Caco-2 (cell line): ENCODE measurements at regions not wholly inside any gene's neighbourhood (a gene's known extent, or its start where the extent isn't known, plus 50 kb on each side); places are given as distances from the start of the nearest gene placed in this dataset.

Experiments used
- BruUV-seq: library from RNA; stranded (reverse); fragments of 400-500 nt; replicated peaks from 2 replicates; lab custom pipeline; 2021; lab: Mats Ljungman, UMichigan
- CTCF ChIA-PET: fragments of 300-600 bp; sonication (Branson Sonifier 250); formaldehyde crosslinking; loops from one replicate; lab custom pipeline; 2022; ENCODE audit warnings: antibody characterized with exemption; lab: Charles Lee
- POLR2A ChIA-PET: fragments of 300-600 bp; sonication (Branson Sonifier 250); formaldehyde crosslinking; loops from one replicate; lab custom pipeline; 2022; ENCODE audit warnings: antibody characterized with exemption; lab: Charles Lee
- DNase-seq, 2 experiments: peaks; one replicate each; pipeline versions ENCODE4 v3.0.0 to v3.0.0-alpha.2; 2020 to 2022
- H3K27me3 ChIP-seq: replicated peaks from 2 replicates; pipeline ENCODE4 v1.6.0; 2011; ENCODE audit warnings: low read length; ENCODE audit not compliant: control insufficient read depth, insufficient read depth
- H3K36me3 ChIP-seq: 2 replicates; pipeline ENCODE4 v1.5.1; 2011; ENCODE audit warnings: low read length; ENCODE audit not compliant: control insufficient read depth, insufficient read depth
- H3K4me1 ChIP-seq: fragments of 250-450 bp; sonication (Bioruptor Pico); 2 replicates; pipeline ENCODE4 v1.5.1; 2020; ENCODE audit warnings: mild to moderate bottlenecking
- H3K4me3 ChIP-seq: 2 replicates; pipeline ENCODE4 v1.5.1; 2011; ENCODE audit warnings: low read depth, mild to moderate bottlenecking, control low read depth, low read length
- H3K9me3 ChIP-seq: fragments of 250-450 bp; sonication (Bioruptor Pico); 2 replicates; pipeline ENCODE4 v1.5.1; 2020; ENCODE audit warnings: mild to moderate bottlenecking, moderate library complexity
- H3K27ac Mint-ChIP-seq: one replicate; pipeline ENCODE4 v1.8.0; 2022; ENCODE audit warnings: mixed read lengths; ENCODE audit not compliant: unreplicated experiment
- H3K27me3 Mint-ChIP-seq: one replicate; pipeline ENCODE4 v1.8.0; 2022; ENCODE audit warnings: mixed read lengths; ENCODE audit not compliant: insufficient read depth, unreplicated experiment
- H3K36me3 Mint-ChIP-seq: one replicate; pipeline ENCODE4 v1.8.0; 2022; ENCODE audit warnings: mild to moderate bottlenecking, mixed read lengths; ENCODE audit not compliant: insufficient read depth, unreplicated experiment
- H3K4me1 Mint-ChIP-seq: one replicate; pipeline ENCODE4 v1.8.0; 2022; ENCODE audit warnings: low read depth, mixed read lengths; ENCODE audit not compliant: unreplicated experiment
- H3K4me3 Mint-ChIP-seq: one replicate; pipeline ENCODE4 v1.8.0; 2022; ENCODE audit warnings: mild to moderate bottlenecking, moderate library complexity, mixed read lengths; ENCODE audit not compliant: unreplicated experiment
- H3K9me3 Mint-ChIP-seq: one replicate; pipeline ENCODE4 v1.8.0; 2022; ENCODE audit warnings: mixed read lengths; ENCODE audit not compliant: unreplicated experiment
- intact Hi-C: fragments of 100-400 bp; cut with micrococcal nuclease; formaldehyde crosslinking; loops from one replicate; pipeline ENCODE4 v1.10.0; 2022; ENCODE audit not compliant: unreplicated experiment
- TF ChIP-seq, protein P1 (sequence below), 2 experiments: fragments of 200-600 bp in 1 of 2; IDR thresholded peaks; 1 replicate in 1 of 2; 2 replicates in 1 of 2; pipeline versions ENCODE4 v1.5.1 to v1.8.0; 2011 to 2022; ENCODE audit warnings: antibody characterized with exemption in 1 of 2, control low read depth in 1 of 2, inconsistent platforms in 1 of 2, low read depth in 1 of 2, low read length in 1 of 2, mild to moderate bottlenecking in 1 of 2, moderate library complexity in 1 of 2; ENCODE audit not compliant: insufficient read depth in 1 of 2, severe bottlenecking in 1 of 2, unreplicated experiment in 1 of 2

DNA sequence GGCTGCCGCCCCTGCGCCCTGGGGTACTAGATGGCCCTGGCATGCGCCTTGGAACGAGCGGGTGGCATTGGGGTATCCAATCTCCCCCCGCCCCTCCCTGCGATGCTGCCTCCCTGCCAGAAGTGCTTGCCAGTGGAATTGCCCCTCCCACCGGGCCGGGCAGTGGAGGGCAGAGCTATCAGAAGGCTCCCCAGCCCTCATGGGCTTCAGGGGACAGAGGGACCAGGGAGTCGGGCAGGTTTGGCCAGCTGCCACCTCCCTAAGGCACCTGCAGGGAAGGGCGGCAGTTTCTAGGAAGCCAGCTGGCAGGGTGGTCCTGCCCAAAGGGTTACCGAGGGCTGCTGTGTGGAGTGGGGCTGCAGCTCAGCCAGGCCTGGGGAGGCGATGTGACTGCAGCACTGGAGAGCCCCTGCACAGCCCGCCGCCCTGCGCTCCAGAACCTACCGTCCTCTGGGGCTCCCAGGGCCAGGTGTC is 52.8 kb upstream of the EGFL7 start:
- DNase-seq: no peak
- peaks cover 26% of the 10 kb centered on the region for H3K4me1 ChIP-seq
- POLR2A ChIA-PET: no interaction called here
- BruUV-seq: no TSS peak
- no peaks in the 10 kb centered on the region for H3K9me3 ChIP-seq
- Mint-ChIP-seq H3K27me3 (no peaks in the 10 kb centered on the region), H3K4me1 (peaks cover 12% of the 10 kb centered on the region), H3K36me3 (no peaks in the 10 kb centered on the region), H3K27ac (no peak overlapping the region), H3K4me3 (no peak overlapping the region), H3K9me3 (no peaks in the 10 kb centered on the region)
- H3K27me3 ChIP-seq: no peaks in the 10 kb centered on the region
- no peaks in the 10 kb centered on the region for H3K36me3 ChIP-seq
- TF ChIP-seq, protein P1, sequence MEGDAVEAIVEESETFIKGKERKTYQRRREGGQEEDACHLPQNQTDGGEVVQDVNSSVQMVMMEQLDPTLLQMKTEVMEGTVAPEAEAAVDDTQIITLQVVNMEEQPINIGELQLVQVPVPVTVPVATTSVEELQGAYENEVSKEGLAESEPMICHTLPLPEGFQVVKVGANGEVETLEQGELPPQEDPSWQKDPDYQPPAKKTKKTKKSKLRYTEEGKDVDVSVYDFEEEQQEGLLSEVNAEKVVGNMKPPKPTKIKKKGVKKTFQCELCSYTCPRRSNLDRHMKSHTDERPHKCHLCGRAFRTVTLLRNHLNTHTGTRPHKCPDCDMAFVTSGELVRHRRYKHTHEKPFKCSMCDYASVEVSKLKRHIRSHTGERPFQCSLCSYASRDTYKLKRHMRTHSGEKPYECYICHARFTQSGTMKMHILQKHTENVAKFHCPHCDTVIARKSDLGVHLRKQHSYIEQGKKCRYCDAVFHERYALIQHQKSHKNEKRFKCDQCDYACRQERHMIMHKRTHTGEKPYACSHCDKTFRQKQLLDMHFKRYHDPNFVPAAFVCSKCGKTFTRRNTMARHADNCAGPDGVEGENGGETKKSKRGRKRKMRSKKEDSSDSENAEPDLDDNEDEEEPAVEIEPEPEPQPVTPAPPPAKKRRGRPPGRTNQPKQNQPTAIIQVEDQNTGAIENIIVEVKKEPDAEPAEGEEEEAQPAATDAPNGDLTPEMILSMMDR (IDR thresholded peaks at IDR 0.05; ENCODE audit: insufficient read depth in 1 of 2, low read depth in 1 of 2, low read length in 1 of 2, severe bottlenecking in 1 of 2, unreplicated experiment in 1 of 2): no peak
- H3K4me3 ChIP-seq: no peak overlapping the region
- CTCF ChIA-PET: no interaction called here
- intact Hi-C loops: no loop called here

GRCh38 chr9:136609160-136609475 is 53.6 kb upstream of the EGFL7 start:
- Mint-ChIP-seq H3K4me3 (no peak overlapping the region), H3K27ac (no peak overlapping the region), H3K4me1 (peaks cover 12% of the 10 kb centered on the region), H3K36me3 (no peaks in the 10 kb centered on the region), H3K9me3 (no peaks in the 10 kb centered on the region), H3K27me3 (no peaks in the 10 kb centered on the region)
- TF ChIP-seq, protein P1 (IDR thresholded peaks at IDR 0.05; ENCODE audit: insufficient read depth in 1 of 2, low read depth in 1 of 2, low read length in 1 of 2, severe bottlenecking in 1 of 2, unreplicated experiment in 1 of 2): no peak
- intact Hi-C loops: no loop called here
- no peaks in the 10 kb centered on the region for H3K27me3 ChIP-seq
- POLR2A ChIA-PET: no interaction called here
- H3K4me3 ChIP-seq: no peak overlapping the region
- BruUV-seq: no TSS peak
- H3K36me3 ChIP-seq: no peaks in the 10 kb centered on the region
- DNase-seq: no peak
- no peaks in the 10 kb centered on the region for H3K9me3 ChIP-seq
- CTCF ChIA-PET: no interaction called here
- H3K4me1 ChIP-seq: peaks cover 26% of the 10 kb centered on the region

DNA sequence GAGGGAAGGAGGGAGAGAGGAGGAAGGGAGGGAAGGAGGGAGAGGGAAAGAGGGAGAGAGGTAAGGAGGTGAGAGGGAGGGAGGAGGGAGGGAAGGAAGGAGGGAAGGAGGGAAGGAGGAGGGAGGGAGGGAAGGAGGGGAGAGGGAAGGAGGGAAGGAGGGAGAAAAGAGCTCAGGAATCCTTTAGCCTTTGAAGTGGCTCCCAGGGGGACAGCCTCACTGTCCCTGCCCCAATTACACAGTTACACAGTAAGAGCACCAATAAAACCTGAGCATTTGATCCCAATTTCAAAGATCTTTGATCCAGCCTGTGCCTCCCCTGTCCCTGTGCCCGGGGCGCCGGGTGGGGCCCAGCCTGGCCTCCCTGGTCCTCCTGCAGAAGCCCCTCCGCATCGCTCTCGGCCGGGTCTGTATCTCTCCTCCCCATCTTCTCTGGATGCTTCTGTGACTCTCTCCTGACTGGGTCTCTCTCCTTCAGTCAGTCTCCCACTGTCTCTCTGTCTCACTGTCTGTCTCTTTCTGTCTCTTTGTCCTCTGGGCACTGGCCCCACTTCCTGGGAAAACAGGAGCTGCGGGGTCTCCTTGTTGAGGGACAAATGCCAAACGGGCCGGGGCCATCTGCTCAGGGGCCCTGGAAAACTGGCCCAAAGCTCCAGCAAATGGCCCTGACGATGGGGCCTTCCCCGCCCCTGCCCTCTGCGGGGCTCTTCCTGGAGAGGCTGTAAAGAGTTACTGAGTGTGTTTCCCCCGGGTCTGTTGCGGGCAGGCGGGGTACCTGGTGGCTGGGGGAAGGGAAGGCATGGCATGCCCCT is 54.2 kb upstream of the EGFL7 start:
- no peaks in the 10 kb centered on the region for H3K9me3 Mint-ChIP-seq
- Histone ChIP-seq H3K27me3 (no peaks in the 10 kb centered on the region), H3K4me3 (no peak overlapping the region), H3K36me3 (no peaks in the 10 kb centered on the region), H3K9me3 (no peaks in the 10 kb centered on the region), H3K4me1 (peaks cover 26% of the 10 kb centered on the region)
- H3K4me1 Mint-ChIP-seq: peaks cover 12% of the 10 kb centered on the region
- H3K27ac Mint-ChIP-seq: no peak overlapping the region
- H3K36me3 Mint-ChIP-seq: no peaks in the 10 kb centered on the region
- CTCF ChIA-PET: no interaction called here
- H3K27me3 Mint-ChIP-seq: no peaks in the 10 kb centered on the region
- TF ChIP-seq, protein P1 (IDR thresholded peaks at IDR 0.05; ENCODE audit: insufficient read depth in 1 of 2, low read depth in 1 of 2, low read length in 1 of 2, severe bottlenecking in 1 of 2, unreplicated experiment in 1 of 2): no peak
- intact Hi-C loops: no loop called here
- DNase-seq: no peak
- BruUV-seq: no TSS peak
- no peak overlapping the region for H3K4me3 Mint-ChIP-seq
- POLR2A ChIA-PET: no interaction called here
